Ureter (tissue), 1 donor: ENCODE measurements at regions not wholly inside any gene's neighbourhood (a gene's known extent, or its start where the extent isn't known, plus 50 kb on each side); places are given as distances from the start of the nearest gene placed in this dataset.

Experiments
- DNase-seq: peaks from one replicate; pipeline ENCODE4 v3.0.0-alpha.2; 2020; ENCODE audit warnings: low spot score
- donor health status: DM: yes; HTN: yes; CAD: no.

GRCh38 chr7:136039577-136040345 is 62.6 kb upstream of the MTPN start:
- no peak for DNase-seq

GRCh38 chr7:136036336-136036735 is 59.2 kb upstream of the MTPN start:
- no peak for DNase-seq

DNA sequence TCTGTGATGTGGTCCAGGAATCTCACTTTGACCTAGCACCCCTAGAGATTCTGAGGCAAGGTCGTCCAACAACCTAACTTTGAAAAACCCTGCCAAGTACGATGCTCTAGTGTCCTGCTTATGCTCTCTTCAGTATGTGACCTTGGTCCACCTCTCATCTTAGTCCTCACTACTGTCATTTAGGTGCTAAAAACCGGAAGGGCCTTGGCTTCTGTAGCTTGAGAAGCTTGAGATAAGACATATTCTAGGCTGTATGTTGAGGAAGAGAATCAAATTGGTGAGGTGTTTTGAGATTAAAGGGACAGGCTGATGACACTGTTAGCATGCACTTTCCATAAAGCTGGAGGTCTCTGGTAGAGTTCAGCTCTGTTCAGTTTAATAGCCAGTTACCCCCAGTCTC is 57.0 kb upstream of the MTPN start:
- DNase-seq: no peak

GRCh38 chr7:136033413-136034031 is 56.4 kb upstream of the MTPN start:
- peak; percentile 56 for DNase-seq

GRCh38 chr7:136030867-136031318 is 53.7 kb upstream of the MTPN start:
- no peak for DNase-seq

DNA sequence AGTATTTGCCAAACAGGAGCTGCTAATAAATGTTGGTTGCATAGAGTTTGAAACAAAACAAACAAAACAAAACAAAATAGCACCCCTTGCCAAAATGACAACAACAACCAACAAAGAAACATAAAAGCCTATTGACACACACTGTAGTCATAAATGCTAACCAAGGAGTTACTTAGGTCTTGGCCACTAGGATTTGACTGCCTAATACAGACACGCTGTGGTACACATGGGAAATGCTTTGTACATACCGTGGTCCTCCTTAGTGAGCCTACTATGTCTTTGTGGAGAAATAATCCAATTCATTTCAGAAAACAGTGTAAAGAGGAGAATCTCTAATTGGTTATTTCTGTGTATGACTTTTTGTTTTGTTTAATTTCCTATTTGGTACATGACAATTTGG is 53.2 kb upstream of the MTPN start:
- no peak for DNase-seq

DNA sequence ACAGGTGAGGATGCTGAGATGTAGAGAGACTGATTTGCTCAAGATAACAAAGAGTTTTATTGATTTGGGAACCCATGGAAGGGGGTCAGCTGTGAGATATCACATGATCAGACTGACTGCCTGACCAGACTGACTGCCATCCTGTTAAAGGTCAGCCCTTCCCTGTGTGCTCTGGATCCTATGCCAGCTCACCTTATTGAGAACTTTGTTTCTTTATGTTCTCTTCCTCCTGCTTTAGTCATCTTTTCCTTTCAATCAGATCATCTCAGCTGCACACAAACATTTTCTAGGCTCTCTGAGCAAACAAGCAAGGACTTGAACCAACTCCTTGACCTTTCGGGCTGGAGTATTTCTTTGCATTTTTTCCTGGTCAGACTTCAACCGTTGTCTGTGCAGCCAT is 50.0 kb upstream of the MTPN start:
- DNase-seq: no peak
